K562 (cell line): ENCODE measurements at regions not wholly inside any gene's neighbourhood (a gene's known extent, or its start where the extent isn't known, plus 50 kb on each side); places are given as distances from the start of the nearest gene placed in this dataset.

ENCODE experiments used
- ATAC-seq: fragments of 200-7000 bp; cut with Tn5 transposase; 3 replicates; pipeline ENCODE4 v1.9.1; 2020; ENCODE audit warnings: moderate library complexity
- BruUV-seq: library from RNA; stranded (reverse); fragments of 400-500 nt; replicated peaks from 2 replicates; lab custom pipeline; 2021; lab: Mats Ljungman, UMichigan
- CTCF ChIA-PET: fragments of 300-600 bp; formaldehyde crosslinking; extraction: SDS; loops from one replicate; lab custom pipeline; 2021; ENCODE audit warnings: low intra/inter-chr PET ratio; lab: Yijun Ruan, JAX
- POLR2A ChIA-PET: fragments of 300-600, 350-650 bp; sonication (Branson Sonifier 250); formaldehyde crosslinking; extraction: SDS; loops from one replicate; lab custom pipeline; 2021; ENCODE audit warnings: antibody characterized with exemption, inconsistent platforms; lab: Yijun Ruan, JAX
- DNase-seq, 4 experiments: peaks; one replicate each; pipeline versions ENCODE4 v3.0.0 to v3.0.0-alpha.2; 2011 to 2018; ENCODE audit warnings: low spot score in 3 of 4, mixed read lengths in 3 of 4; ENCODE audit errors: extremely low read depth in 1 of 4
- FAIRE-seq: peaks from 2 replicates; lab custom pipeline; 2011; peaks lifted over from hg19 to GRCh38; lab: Jason Lieb, UNC
- H2AFZ ChIP-seq: 2 replicates; pipeline ENCODE4 v1.6.0; 2011; ENCODE audit warnings: low read depth, low read length, control low read depth, inconsistent platforms
- H3K27ac ChIP-seq: fragments of 200-600 bp; 3 replicates; pipeline ENCODE4 v1.8.0; 2011; ENCODE audit warnings: low read depth, mild to moderate bottlenecking, control low read depth, inconsistent platforms, low read length, moderate library complexity, mixed read lengths; ENCODE audit errors: extremely low read depth
- H3K27me3 ChIP-seq, 2 experiments: fragments of 300-600 bp in 1 of 2; 2 replicates in 1 of 2; 3 replicates in 1 of 2; pipeline versions ENCODE4 v1.6.0 to v1.8.0; 2011; ENCODE audit warnings: inconsistent platforms in 2 of 2, low read length in 2 of 2, mild to moderate bottlenecking in 1 of 2, mixed read lengths in 1 of 2, moderate library complexity in 1 of 2; ENCODE audit not compliant: control insufficient read depth in 2 of 2, insufficient read depth in 2 of 2
- H3K36me3 ChIP-seq: fragments of 300-600 bp; 3 replicates; pipeline ENCODE4 v1.8.0; 2011; ENCODE audit warnings: mild to moderate bottlenecking, low read length, inconsistent platforms; ENCODE audit not compliant: control insufficient read depth, insufficient read depth
- H3K4me1 ChIP-seq, 2 experiments: fragments of 200-600 bp in 1 of 2; replicated peaks in 1 of 2; 2 replicates in 1 of 2; 3 replicates in 1 of 2; pipeline versions ENCODE4 v1.5.1 to v1.8.0; 2011; ENCODE audit warnings: inconsistent platforms in 2 of 2, low read length in 2 of 2, mild to moderate bottlenecking in 1 of 2, mixed read lengths in 1 of 2, moderate library complexity in 1 of 2; ENCODE audit not compliant: control insufficient read depth in 2 of 2, insufficient read depth in 2 of 2
- H3K4me2 ChIP-seq: 2 replicates; pipeline ENCODE4 v1.6.1; 2011; ENCODE audit warnings: low read length, control low read depth, inconsistent platforms, mixed read lengths; ENCODE audit not compliant: insufficient read depth
- H3K4me3 ChIP-seq: fragments of 200-600 bp; sonication (generic), shearing (Covaris generic); 2 replicates; pipeline ENCODE4 v1.5.1; 2016; ENCODE audit warnings: control low read depth, inconsistent platforms
- H3K79me2 ChIP-seq: fragments of 200-600 bp; 3 replicates; pipeline ENCODE4 v1.8.0; 2011; ENCODE audit warnings: low read length, inconsistent platforms; ENCODE audit not compliant: control insufficient read depth, insufficient read depth
- H3K9ac ChIP-seq, 2 experiments: 2 replicates each; pipeline versions ENCODE4 v1.6.0 to v1.6.1; 2011; ENCODE audit warnings: low read depth in 2 of 2, low read length in 2 of 2, control low read depth in 1 of 2, inconsistent platforms in 1 of 2, mild to moderate bottlenecking in 1 of 2, mixed read lengths in 1 of 2; ENCODE audit not compliant: insufficient read depth in 1 of 2
- H3K9me1 ChIP-seq: one replicate; pipeline ENCODE4 v1.6.0; 2011; ENCODE audit warnings: inconsistent platforms, mild to moderate bottlenecking, low read length, moderate library complexity; ENCODE audit not compliant: control insufficient read depth, insufficient read depth
- H3K9me3 ChIP-seq: replicated peaks from 2 replicates; pipeline ENCODE4 v1.5.1; 2011; ENCODE audit warnings: low read depth, low read length, inconsistent platforms; ENCODE audit not compliant: control insufficient read depth, insufficient read depth
- H4K20me1 ChIP-seq: replicated peaks from 2 replicates; pipeline ENCODE4 v1.6.1; 2011; ENCODE audit warnings: low read length, inconsistent platforms, mixed read lengths; ENCODE audit not compliant: control insufficient read depth, insufficient read depth
- CHD2 ChIP-seq: IDR thresholded peaks from 2 replicates; pipeline ENCODE4 v1.6.1; 2011; ENCODE audit warnings: low read depth, low read length
- CLOCK ChIP-seq: fragments of 250-450 bp; sonication (Bioruptor Pico); IDR thresholded peaks from 2 replicates; pipeline ENCODE4 v1.4.0; 2020; ENCODE audit warnings: mild to moderate bottlenecking, moderate library complexity, borderline replicate concordance
- CREB3 ChIP-seq: fragments of 450-650 bp; conservative IDR thresholded peaks from 2 replicates; pipeline ENCODE4 v1.6.1; 2016; ENCODE audit warnings: missing genetic modification characterization, low read depth, mild to moderate bottlenecking, missing compliant biosample characterization, moderate library complexity
- FOXA1 ChIP-seq: fragments of 450-650 bp; IDR thresholded peaks from 2 replicates; pipeline ENCODE4 v1.6.1; 2016; ENCODE audit warnings: mild to moderate bottlenecking, borderline replicate concordance
- LARP7 ChIP-seq: fragments of 450-650 bp; IDR thresholded peaks from 2 replicates; pipeline ENCODE4 v1.6.1; 2016
- NRF1 ChIP-seq, 2 experiments: fragments of 450-650 bp; IDR thresholded peaks in 1 of 2; conservative IDR thresholded peaks in 1 of 2; 2 replicates each; pipeline ENCODE4 v1.6.1; 2014; ENCODE audit warnings: mild to moderate bottlenecking in 2 of 2
- PCBP2 ChIP-seq: fragments of 200-400 bp; formaldehyde crosslinking; IDR thresholded peaks from 2 replicates; pipeline ENCODE4 v1.6.1; 2018; ENCODE audit warnings: low read length, low read depth, mild to moderate bottlenecking, moderate library complexity; ENCODE audit not compliant: poor library complexity, severe bottlenecking
- PKNOX1 ChIP-seq: fragments of 450-650 bp; IDR thresholded peaks from 2 replicates; pipeline ENCODE4 v1.6.1; 2016
- POU5F1 ChIP-seq: fragments of 150-350 bp; IDR thresholded peaks from 2 replicates; pipeline ENCODE4 v1.6.1; 2014; ENCODE audit warnings: borderline replicate concordance, low read length, low read depth, mild to moderate bottlenecking; ENCODE audit not compliant: partially characterized antibody
- PTRF ChIP-seq: fragments of 450-650 bp; IDR thresholded peaks from 2 replicates; pipeline ENCODE4 v1.6.1; 2016; ENCODE audit warnings: mild to moderate bottlenecking, missing genetic modification characterization, missing compliant biosample characterization
- SPI1 ChIP-seq: IDR thresholded peaks from 2 replicates; pipeline ENCODE4 v1.6.1; 2011; ENCODE audit warnings: low read depth, low read length, control low read depth, borderline replicate concordance
- TAF15 ChIP-seq: fragments of 200-400 bp; formaldehyde crosslinking; IDR thresholded peaks from 2 replicates; pipeline ENCODE4 v1.6.1; 2017; ENCODE audit warnings: mild to moderate bottlenecking, low read depth, low read length, moderate library complexity
- ZEB2 ChIP-seq: fragments of 450-650 bp; IDR thresholded peaks from 2 replicates; pipeline ENCODE4 v1.6.1; 2016
- ZKSCAN1 ChIP-seq: fragments of 150-350 bp; IDR thresholded peaks from 2 replicates; pipeline ENCODE4 v1.6.1; 2016; ENCODE audit warnings: low read depth, low read length
- ZNF174 ChIP-seq: fragments of 250-450 bp; sonication (Bioruptor Pico); IDR thresholded peaks from 2 replicates; pipeline ENCODE4 v1.4.0; 2020; ENCODE audit warnings: mild to moderate bottlenecking
- ZNF217 ChIP-seq: sonication (generic); formaldehyde crosslinking; IDR thresholded peaks from 2 replicates; pipeline ENCODE4 v1.8.0; 2022; ENCODE audit warnings: mild to moderate bottlenecking, missing genetic modification reagents
- ZNF232 ChIP-seq: sonication (generic); formaldehyde crosslinking; IDR thresholded peaks from 2 replicates; pipeline ENCODE4 v1.8.0; 2022; ENCODE audit warnings: mild to moderate bottlenecking, missing genetic modification reagents
- ZNF316 ChIP-seq: fragments of 450-650 bp; IDR thresholded peaks from 2 replicates; pipeline ENCODE4 v1.6.1; 2016
- ZZZ3 ChIP-seq: fragments of 450-650 bp; IDR thresholded peaks from 2 replicates; pipeline ENCODE4 v1.6.1; 2016; ENCODE audit warnings: antibody characterized with exemption, mild to moderate bottlenecking, moderate library complexity
- WGBS: fragments of 100-300 bp; shearing (Covaris generic); methylation state at CpG from one replicate; pipeline ENCODE4 v1.1.6; 2016; ENCODE audit warnings: low coverage, mixed read lengths; ENCODE audit not compliant: insufficient coverage; ENCODE audit errors: missing lambda C conversion rate; 5-methylcytosine and 5-hydroxymethylcytosine counted together
- in situ Hi-C: fragments of 300-500 bp; cut with MboI; formaldehyde crosslinking; loops from 4 replicates; pipeline ENCODE4 v1.15.0; 2018; ENCODE audit warnings: inconsistent platforms, mixed read lengths
- intact Hi-C: fragments of 100-400 bp; cut with micrococcal nuclease; formaldehyde crosslinking; loops from 2 replicates; pipeline ENCODE4 v1.14.2; 2022

- no peak for TF ChIP-seq CLOCK (CRISPR knock-in tag)
- TF ChIP-seq CREB3, result no peak
- no peak for TF ChIP-seq ZKSCAN1
- TF ChIP-seq ZNF232, result no peak
- no peak for TF ChIP-seq FOXA1
Observed at GRCh38 chr11:45577752-45578151, 87.7 kb downstream of the CHST1 start (continued).

- H3K27me3 ChIP-seq, result peaks cover 0 to 5% of the 10 kb centered on the region in 2 experiments; a peak in 2 of 5 replicates
- CTCF ChIA-PET, result no interaction called here
- DNase-seq, result no peak
- TF ChIP-seq ZNF217 (CRISPR knock-in tag), result no peak
- TF ChIP-seq ZZZ3, result no peak
- no peak for TF ChIP-seq PKNOX1
- TF ChIP-seq PTRF (tag), result no peak
- TF ChIP-seq TAF15, result no peak
- no peak for TF ChIP-seq ZNF174 (CRISPR knock-in tag)
- TF ChIP-seq NRF1 (conservative IDR thresholded peaks at IDR 0.05 in 1 of 2, IDR thresholded peaks at IDR 0.05 in 1 of 2), result no peak
- no peak for TF ChIP-seq CHD2
- no peak for TF ChIP-seq ZEB2
- no peak for TF ChIP-seq POU5F1
- no peak for TF ChIP-seq ZNF316
- TF ChIP-seq LARP7, result no peak
- TF ChIP-seq PCBP2, result no peak
- no peak for TF ChIP-seq SPI1
Observed at GRCh38 chr11:45576461-45577215, 88.8 kb downstream of the CHST1 start.

More at GRCh38 chr11:45576461-45577215, 88.8 kb downstream of the CHST1 start:
- Histone ChIP-seq H3K36me3 (no peaks in the 10 kb centered on the region), H3K4me1 (no peaks in the 10 kb centered on the region), H3K4me2 (no peak overlapping the region), H3K9me1 (no peaks in the 10 kb centered on the region), H3K9ac (no peak overlapping the region), H3K9me3 (no peaks in the 10 kb centered on the region), H3K27ac (no peak overlapping the region), H3K79me2 (no peaks in the 10 kb centered on the region), H3K4me3 (no peak overlapping the region), H2AFZ (no peak overlapping the region), H4K20me1 (peaks cover 9% of the 10 kb centered on the region)
- in situ Hi-C loops (no loop called here), intact Hi-C loops (no loop called here)
- POLR2A ChIA-PET, result interaction anchor here (1.4 kb wide), 1 partner anchor 14 kb away, joined by 5 read pairs; no protein-coding TSS in a partner anchor
- ATAC-seq (no peak), FAIRE-seq (no peak)
- WGBS, result 0% methylated on average over 9 of the region's 13 CpGs
- no TSS peak for BruUV-seq
